ENCODE measurements at regions not wholly inside any gene's neighbourhood (a gene's known extent, or its start where the extent isn't known, plus 50 kb on each side); places are given as distances from the start of the nearest gene placed in this dataset.

DNA sequence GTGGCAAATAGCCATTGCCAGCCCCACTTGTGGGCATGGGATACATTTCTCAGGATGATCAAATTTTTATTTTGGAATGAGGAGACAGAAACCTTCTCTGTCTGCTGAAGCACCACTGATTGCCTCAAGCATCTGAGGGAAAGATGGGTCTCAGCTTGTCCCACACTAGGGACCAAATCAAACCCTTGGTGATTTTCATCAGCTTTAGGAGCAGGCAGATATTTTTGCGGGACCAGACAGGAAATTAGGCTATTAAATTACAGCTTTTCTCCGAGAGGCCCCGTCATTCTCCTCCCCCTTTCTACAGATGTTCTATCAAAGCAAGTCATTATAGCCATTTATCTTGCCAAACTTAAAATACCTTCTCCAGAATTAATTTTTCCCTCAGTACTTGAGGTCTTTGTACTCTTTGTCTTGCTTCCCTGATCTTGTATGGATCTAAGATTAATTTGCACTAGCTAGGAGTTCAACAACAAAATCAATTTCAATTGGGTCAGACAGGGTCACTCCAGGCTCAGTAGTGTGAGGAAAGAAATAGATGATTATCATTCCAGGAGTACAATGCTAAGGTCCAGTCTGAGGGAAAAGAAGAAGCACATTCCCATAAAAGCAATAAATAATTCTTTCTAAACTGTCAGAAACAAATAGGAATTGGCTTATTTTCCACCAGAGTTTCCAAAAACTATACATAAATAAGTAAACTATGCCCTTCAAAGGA, 818.1 kb upstream of the SOX11 start:
- DNase-seq (no peak), FAIRE-seq (no peak), ATAC-seq (no peak)
- intact Hi-C loops (cut with DNase I) = no loop called here
- TF ChIP-seq, protein P1, sequence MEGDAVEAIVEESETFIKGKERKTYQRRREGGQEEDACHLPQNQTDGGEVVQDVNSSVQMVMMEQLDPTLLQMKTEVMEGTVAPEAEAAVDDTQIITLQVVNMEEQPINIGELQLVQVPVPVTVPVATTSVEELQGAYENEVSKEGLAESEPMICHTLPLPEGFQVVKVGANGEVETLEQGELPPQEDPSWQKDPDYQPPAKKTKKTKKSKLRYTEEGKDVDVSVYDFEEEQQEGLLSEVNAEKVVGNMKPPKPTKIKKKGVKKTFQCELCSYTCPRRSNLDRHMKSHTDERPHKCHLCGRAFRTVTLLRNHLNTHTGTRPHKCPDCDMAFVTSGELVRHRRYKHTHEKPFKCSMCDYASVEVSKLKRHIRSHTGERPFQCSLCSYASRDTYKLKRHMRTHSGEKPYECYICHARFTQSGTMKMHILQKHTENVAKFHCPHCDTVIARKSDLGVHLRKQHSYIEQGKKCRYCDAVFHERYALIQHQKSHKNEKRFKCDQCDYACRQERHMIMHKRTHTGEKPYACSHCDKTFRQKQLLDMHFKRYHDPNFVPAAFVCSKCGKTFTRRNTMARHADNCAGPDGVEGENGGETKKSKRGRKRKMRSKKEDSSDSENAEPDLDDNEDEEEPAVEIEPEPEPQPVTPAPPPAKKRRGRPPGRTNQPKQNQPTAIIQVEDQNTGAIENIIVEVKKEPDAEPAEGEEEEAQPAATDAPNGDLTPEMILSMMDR (IDR thresholded peaks at IDR 0.05) = no peak
- Histone ChIP-seq H3K27ac (no peak overlapping the region), H3K4me1 (no peaks in the 10 kb centered on the region), H3K27me3 (no peaks in the 10 kb centered on the region), H3K36me3 (no peaks in the 10 kb centered on the region), H3K4me3 (no peak overlapping the region), H3K9me3 (no peaks in the 10 kb centered on the region)
- WGBS, 2 donors = 10 to 13% methylated on average over 3 of the region's 3 CpGs

DNA sequence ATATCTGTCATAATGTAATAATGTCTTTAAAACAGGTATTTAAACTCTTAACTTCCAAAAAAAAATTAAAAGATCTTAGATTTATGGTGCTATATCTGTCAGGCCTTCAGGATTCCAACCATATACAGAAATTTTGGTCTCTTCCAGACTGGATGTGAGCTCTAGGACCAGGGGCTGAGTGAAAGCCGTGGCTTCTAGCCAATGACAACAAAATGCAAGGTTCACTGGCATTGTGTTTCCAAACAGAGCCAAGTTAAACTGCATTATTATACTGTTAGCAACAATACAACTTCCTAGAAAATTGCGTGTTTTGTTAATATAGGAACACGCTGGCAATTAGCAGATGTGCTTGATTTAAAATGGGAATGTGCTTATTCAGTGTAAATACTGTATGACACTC, 809.8 kb upstream of the SOX11 start:
- H3K27me3 ChIP-seq = no peaks in the 10 kb centered on the region
- WGBS, 2 donors = 32 to 44% methylated on average over 3 of the region's 3 CpGs
- H3K36me3 ChIP-seq = no peaks in the 10 kb centered on the region
- no peaks in the 10 kb centered on the region for H3K9me3 ChIP-seq
- no peak for FAIRE-seq
- intact Hi-C loops (cut with DNase I) = no loop called here
- no peak overlapping the region for H3K27ac ChIP-seq
- H3K4me3 ChIP-seq = no peak overlapping the region
- peak in 1 of 4 donors; percentile 46 for ATAC-seq
- no peaks in the 10 kb centered on the region for H3K4me1 ChIP-seq
- DNase-seq = no peak
- TF ChIP-seq, protein P1 (IDR thresholded peaks at IDR 0.05) = no peak

DNA sequence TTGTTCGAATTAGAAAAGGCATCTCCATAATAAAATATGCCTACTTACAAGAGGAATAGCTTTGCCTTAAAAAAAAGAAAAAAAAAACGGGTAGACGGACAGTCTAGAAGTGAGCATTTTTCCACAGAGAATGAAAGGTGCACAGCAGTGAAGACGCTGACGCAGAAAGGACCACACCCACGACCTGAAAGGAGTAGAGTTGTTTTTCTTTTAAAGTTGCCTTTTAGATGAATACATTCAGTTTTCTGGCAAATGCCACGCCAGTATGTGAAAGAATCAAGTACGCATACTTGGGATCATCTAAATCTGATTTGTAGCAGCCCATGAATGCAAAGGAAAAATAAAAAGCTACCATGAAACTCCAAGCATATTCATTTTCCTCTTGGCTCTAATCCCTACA, 809.2 kb upstream of the SOX11 start:
- no peak overlapping the region for H3K27ac ChIP-seq
- H3K9me3 ChIP-seq = no peaks in the 10 kb centered on the region
- TF ChIP-seq, protein P1 (IDR thresholded peaks at IDR 0.05) = no peak
- FAIRE-seq (no peak), DNase-seq (no peak), ATAC-seq (no peak)
- intact Hi-C loops (cut with DNase I) = no loop called here
- H3K27me3 ChIP-seq = no peaks in the 10 kb centered on the region
- no peak overlapping the region for H3K4me3 ChIP-seq
- WGBS, 2 donors = 56 to 69% methylated on average over 8 of the region's 8 CpGs
- no peaks in the 10 kb centered on the region for H3K36me3 ChIP-seq
- H3K4me1 ChIP-seq = no peaks in the 10 kb centered on the region

DNA sequence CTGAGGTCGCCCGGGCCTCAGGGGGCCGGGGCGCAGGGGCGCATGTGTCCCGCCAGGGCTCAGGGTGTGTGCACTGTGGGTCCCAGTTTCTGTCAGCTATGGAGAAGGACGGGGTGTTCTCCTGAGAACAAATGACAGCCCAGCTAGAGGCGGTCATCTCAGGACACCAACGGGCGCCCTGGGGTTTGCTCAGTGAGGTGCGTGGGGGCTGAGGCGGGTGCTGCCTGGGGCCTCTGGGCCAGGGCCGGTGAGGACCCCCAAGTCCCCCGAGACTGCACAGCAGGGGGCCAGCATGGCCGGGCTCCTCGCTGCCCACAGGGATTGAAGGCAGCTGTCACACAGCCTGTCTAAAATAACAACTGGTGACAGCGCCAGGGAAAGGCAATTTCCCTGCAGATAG, 808.8 kb upstream of the SOX11 start:
- no peaks in the 10 kb centered on the region for H3K36me3 ChIP-seq
- TF ChIP-seq, protein P1 (IDR thresholded peaks at IDR 0.05) = no peak
- H3K27me3 ChIP-seq = no peaks in the 10 kb centered on the region
- DNase-seq (peak in 1 of 6 donors; percentile 46), FAIRE-seq (no peak), ATAC-seq (no peak)
- H3K9me3 ChIP-seq = no peaks in the 10 kb centered on the region
- intact Hi-C loops (cut with DNase I) = no loop called here
- H3K4me1 ChIP-seq = no peaks in the 10 kb centered on the region
- no peak overlapping the region for H3K4me3 ChIP-seq
- WGBS, 2 donors = 80 to 90% methylated on average over 17 of the region's 17 CpGs
- H3K27ac ChIP-seq = no peak overlapping the region

DNA sequence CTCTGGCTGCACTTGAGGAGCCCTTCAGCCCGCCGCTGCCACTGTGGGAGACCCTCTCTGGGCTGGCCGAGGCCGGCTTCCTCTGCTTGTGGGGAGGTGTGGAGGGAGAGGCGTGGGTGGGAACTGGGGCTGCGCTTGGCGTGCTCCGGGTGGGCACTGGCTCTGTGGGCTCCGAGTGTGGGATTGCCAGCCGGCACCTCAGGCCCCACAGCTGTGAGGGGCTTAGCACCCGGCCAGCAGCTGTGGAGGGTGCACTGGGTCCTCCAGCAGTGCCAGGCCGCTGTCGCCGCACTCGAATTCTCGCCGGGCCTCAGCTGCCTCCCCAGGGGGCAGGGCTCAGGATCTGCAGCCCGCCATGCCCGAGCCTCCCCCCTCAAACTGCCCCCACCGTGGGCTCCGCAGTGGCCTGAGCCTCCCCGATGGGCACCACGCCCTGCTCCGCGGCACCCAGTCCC, 808.0 kb upstream of the SOX11 start:
- no peak for FAIRE-seq
- TF ChIP-seq, protein P1 (IDR thresholded peaks at IDR 0.05) = no peak
- no peaks in the 10 kb centered on the region for H3K4me1 ChIP-seq
- no peak for ATAC-seq
- no peak overlapping the region for H3K27ac ChIP-seq
- H3K36me3 ChIP-seq = no peaks in the 10 kb centered on the region
- peak in 2 of 6 donors; percentile 56 to 70 for DNase-seq
- no peak overlapping the region for H3K4me3 ChIP-seq
- H3K27me3 ChIP-seq = no peaks in the 10 kb centered on the region
- intact Hi-C loops (cut with DNase I) = no loop called here
- WGBS, 2 donors = 87 to 92% methylated on average over 25 of the region's 25 CpGs
- no peaks in the 10 kb centered on the region for H3K9me3 ChIP-seq

Data from pancreas (tissue), 10 donors.